Esophagus muscularis mucosa (tissue), 4 donors: ENCODE measurements at regions not wholly inside any gene's neighbourhood (a gene's known extent, or its start where the extent isn't known, plus 50 kb on each side); places are given as distances from the start of the nearest gene placed in this dataset.

Experiments used
- DNase-seq: peaks from one replicate; pipeline ENCODE4 v3.0.0-alpha.2; 2017; ENCODE audit errors: extremely low spot score
- H3K27ac ChIP-seq, 4 donors: fragments of 200-600 bp; sonication (generic); replicated peaks in 1 of 4; 1 replicate in 3 of 4; 2 replicates in 1 of 4; pipeline ENCODE4 v1.5.1; 2016 to 2019; ENCODE audit warnings: mild to moderate bottlenecking in 1 of 4
- H3K27me3 ChIP-seq, 4 donors: fragments of 200-600 bp; sonication (generic); one replicate each; pipeline versions ENCODE4 v1.5.1 to v1.6.0; 2016 to 2019
- H3K36me3 ChIP-seq, 4 donors: fragments of 200-600 bp; sonication (generic); one replicate each; pipeline ENCODE4 v1.5.1; 2016 to 2019
- H3K4me1 ChIP-seq, 4 donors: fragments of 200-600 bp; sonication (generic); one replicate each; pipeline ENCODE4 v1.5.1; 2016 to 2019
- H3K4me3 ChIP-seq, 4 donors: fragments of 200-600 bp; sonication (generic); 1 replicate in 2 of 4; 2 replicates in 2 of 4; pipeline ENCODE4 v1.5.1; 2016 to 2019; ENCODE audit warnings: mild to moderate bottlenecking in 4 of 4, moderate library complexity in 1 of 4
- H3K9me3 ChIP-seq, 4 donors: fragments of 200-600 bp; sonication (generic); 1 replicate in 3 of 4; 2 replicates in 1 of 4; pipeline ENCODE4 v1.5.1; 2016 to 2019
- EP300 ChIP-seq: sonication (generic); formaldehyde crosslinking; IDR thresholded peaks from one replicate; pipeline ENCODE4 v1.6.1; 2017; ENCODE audit warnings: antibody characterized with exemption
- POLR2A ChIP-seq: fragments of 450-650 bp; IDR thresholded peaks from one replicate; pipeline ENCODE4 v1.6.1; 2017; ENCODE audit warnings: antibody characterized with exemption, moderate library complexity, mild to moderate bottlenecking, low read depth
- POLR2AphosphoS5 ChIP-seq, 2 donors: sonication (generic); formaldehyde crosslinking; IDR thresholded peaks; one replicate each; pipeline ENCODE4 v1.6.1; 2017; ENCODE audit warnings: antibody characterized with exemption in 2 of 2
- WGBS: methylation state at CpG from one replicate; pipeline ENCODE4 v1.1.5; 2018; 5-methylcytosine and 5-hydroxymethylcytosine counted together
- intact Hi-C: fragments of 100-400 bp; cut with DNase I; formaldehyde crosslinking; loops from one replicate; pipeline ENCODE4 v1.15.1; 2023
- TF ChIP-seq, protein P1 (sequence below), 3 experiments: fragments of 200-600 bp in 2 of 3; fragments of 450-650 bp in 1 of 3; sonication (generic) in 2 of 3; IDR thresholded peaks; one replicate each; pipeline ENCODE4 v1.5.1; 2017 to 2019; ENCODE audit warnings: antibody characterized with exemption in 3 of 3, mild to moderate bottlenecking in 2 of 3, moderate library complexity in 1 of 3

DNA sequence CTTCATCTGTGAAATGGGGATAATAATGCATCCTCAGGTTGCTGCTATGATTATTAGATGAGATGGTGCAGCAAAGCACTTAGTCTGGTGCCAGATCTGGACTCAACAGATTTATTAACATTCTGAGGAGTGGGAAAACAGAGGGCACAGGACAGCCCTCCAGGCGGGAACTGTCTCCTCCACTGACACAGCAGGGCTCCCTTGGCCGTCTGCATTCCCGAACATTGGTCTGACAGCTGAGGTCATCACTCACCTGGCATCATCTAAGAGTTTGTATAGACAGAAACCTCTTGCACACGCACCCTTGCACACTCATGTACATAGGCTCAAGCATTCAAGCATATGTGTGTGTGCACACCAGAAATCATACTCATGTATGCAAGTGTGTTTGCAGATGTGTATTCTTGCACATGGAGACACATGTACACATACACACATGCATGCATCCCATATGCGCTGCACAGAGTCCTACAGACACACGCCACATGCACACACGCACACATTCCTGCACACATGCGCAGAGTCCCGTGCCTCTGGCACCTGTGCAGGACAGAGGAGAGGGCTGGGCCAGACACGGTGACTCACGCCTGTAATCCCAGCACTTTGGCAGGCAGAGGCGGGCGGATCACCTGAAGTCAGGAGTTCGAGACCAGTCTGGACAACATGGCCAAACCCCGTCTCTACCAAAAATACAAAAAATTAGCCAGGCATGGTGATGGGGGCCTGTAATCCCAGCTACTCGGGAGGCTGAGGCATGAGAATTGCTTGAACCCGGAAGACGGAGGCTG lies 173.3 kb upstream of the GLI2 start:
- TF ChIP-seq POLR2A: no peak
- TF ChIP-seq, protein P1, sequence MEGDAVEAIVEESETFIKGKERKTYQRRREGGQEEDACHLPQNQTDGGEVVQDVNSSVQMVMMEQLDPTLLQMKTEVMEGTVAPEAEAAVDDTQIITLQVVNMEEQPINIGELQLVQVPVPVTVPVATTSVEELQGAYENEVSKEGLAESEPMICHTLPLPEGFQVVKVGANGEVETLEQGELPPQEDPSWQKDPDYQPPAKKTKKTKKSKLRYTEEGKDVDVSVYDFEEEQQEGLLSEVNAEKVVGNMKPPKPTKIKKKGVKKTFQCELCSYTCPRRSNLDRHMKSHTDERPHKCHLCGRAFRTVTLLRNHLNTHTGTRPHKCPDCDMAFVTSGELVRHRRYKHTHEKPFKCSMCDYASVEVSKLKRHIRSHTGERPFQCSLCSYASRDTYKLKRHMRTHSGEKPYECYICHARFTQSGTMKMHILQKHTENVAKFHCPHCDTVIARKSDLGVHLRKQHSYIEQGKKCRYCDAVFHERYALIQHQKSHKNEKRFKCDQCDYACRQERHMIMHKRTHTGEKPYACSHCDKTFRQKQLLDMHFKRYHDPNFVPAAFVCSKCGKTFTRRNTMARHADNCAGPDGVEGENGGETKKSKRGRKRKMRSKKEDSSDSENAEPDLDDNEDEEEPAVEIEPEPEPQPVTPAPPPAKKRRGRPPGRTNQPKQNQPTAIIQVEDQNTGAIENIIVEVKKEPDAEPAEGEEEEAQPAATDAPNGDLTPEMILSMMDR (IDR thresholded peaks at IDR 0.05): no peak
- no peak for TF ChIP-seq EP300
- TF ChIP-seq POLR2AphosphoS5 (IDR thresholded peaks at IDR 0.05): no peak
- intact Hi-C loops: no loop called here
- Histone ChIP-seq H3K27me3 (no peaks in the 10 kb centered on the region), H3K36me3 (no peaks in the 10 kb centered on the region), H3K4me3 (no peak overlapping the region), H3K4me1 (peaks cover 19 to 29% (median 26%) of the 10 kb centered on the region in 4 donors), H3K27ac (no peak overlapping the region), H3K9me3 (no peaks in the 10 kb centered on the region)
- no peak for DNase-seq
- WGBS: 95% methylated on average over 11 of the region's 18 CpGs

DNA sequence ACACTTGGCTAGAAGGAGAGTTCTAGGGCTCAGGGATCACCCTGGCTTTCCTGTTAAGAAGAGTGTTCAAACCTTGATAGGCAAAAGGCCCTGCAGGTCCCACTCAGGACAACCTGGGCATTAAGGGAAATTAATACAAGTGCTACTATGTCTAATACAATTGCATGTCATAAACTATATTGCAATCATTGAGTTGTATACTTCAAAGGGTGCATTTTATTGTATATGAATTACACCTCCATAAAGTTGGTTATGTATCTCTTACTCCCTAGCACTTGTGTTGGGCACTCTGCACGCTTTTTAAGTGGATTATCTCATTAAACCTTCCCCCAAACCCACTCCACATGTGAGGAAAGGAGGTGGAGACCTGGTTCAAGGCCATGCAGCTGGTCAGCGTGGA lies 172.1 kb upstream of the GLI2 start:
- no peak for DNase-seq
- Histone ChIP-seq H3K4me1 (peaks cover 19 to 41% (median 35%) of the 10 kb centered on the region in 4 donors), H3K27me3 (no peaks in the 10 kb centered on the region), H3K36me3 (no peaks in the 10 kb centered on the region), H3K27ac (no peak overlapping the region), H3K9me3 (no peaks in the 10 kb centered on the region), H3K4me3 (no peak overlapping the region)
- TF ChIP-seq POLR2A (no peak), POLR2AphosphoS5 (IDR thresholded peaks at IDR 0.05) (no peak), EP300 (no peak)
- TF ChIP-seq, protein P1 (IDR thresholded peaks at IDR 0.05): no peak
- 94% methylated on average over 2 of the region's 2 CpGs for WGBS
- intact Hi-C loops: no loop called here

DNA sequence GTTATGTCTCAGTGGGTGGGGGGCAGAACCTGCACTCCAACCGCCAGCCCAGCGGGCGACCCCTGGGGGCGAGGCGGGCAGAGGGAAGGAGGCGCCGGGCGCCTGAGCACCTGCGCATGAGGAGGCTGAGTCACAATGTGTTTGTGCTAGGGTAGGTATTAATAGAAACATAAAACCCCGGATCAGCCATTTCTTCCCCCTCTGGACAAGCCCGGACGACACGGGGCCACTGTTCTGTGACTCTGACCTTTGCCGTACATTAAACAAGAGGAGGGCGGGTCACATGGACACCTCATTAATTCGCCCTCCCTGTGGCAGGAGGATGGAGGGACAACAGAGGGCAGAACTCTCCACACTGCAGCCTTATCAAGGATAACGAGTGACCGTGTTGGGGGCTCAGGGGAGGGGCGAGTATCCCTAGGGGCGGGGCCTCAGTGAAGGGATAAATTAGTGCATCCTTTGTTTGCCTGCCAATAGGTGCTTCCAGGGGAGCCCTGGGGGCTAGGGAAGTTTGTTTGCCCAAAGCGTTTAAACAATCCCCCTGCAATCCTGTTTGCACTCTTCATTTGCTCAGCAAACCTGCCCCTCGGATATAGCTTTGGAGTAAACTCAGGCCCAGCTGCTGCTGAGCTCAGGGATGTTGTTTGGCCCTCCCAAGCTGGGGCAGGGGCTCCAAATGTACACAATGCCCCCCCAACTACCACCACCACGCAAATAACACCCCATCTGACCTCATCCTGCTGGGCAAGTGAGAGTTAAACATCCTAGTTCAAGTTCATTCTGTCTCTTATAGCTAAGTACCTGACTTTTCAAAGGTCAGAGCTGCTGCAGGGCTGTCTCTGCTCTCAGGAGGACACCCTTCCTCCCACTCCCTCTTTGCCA lies 171.2 kb upstream of the GLI2 start:
- TF ChIP-seq POLR2AphosphoS5 (IDR thresholded peaks at IDR 0.05): no peak
- TF ChIP-seq, protein P1 (IDR thresholded peaks at IDR 0.05): no peak
- no peak for TF ChIP-seq EP300
- TF ChIP-seq POLR2A: no peak
- no peaks in the 10 kb centered on the region for H3K27me3 ChIP-seq
- H3K4me1 ChIP-seq: peaks cover 19 to 44% (median 37%) of the 10 kb centered on the region in 4 donors
- no peak overlapping the region for H3K27ac ChIP-seq
- H3K4me3 ChIP-seq: no peak overlapping the region
- 65% methylated on average over 15 of the region's 23 CpGs for WGBS
- DNase-seq: no peak
- no peaks in the 10 kb centered on the region for H3K36me3 ChIP-seq
- H3K9me3 ChIP-seq: no peaks in the 10 kb centered on the region
- intact Hi-C loops: no loop called here

DNA sequence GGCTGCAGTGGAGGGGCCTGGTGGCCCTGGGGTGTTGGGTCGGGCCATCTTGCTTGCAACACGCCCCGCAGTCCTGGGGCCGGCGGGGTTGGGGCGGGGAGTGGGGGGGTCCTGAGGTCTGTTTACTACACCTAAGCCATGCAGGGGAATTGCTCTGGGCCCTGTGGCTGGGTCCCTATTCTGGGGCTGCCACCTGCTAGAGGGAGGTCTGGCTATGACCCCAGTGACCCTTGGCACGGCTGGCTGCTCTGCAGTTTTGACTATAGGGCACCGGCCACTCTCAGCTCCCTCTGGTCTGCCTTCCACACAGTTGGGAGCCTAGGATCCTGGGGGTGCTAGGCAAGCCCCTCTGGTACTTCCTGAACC lies 170.6 kb upstream of the GLI2 start:
- 100% methylated on average over 2 of the region's 8 CpGs for WGBS
- intact Hi-C loops: no loop called here
- no peak for TF ChIP-seq EP300
- TF ChIP-seq, protein P1 (IDR thresholded peaks at IDR 0.05): no peak
- no peak for TF ChIP-seq POLR2A
- TF ChIP-seq POLR2AphosphoS5 (IDR thresholded peaks at IDR 0.05): no peak
- Histone ChIP-seq H3K27ac (no peak overlapping the region), H3K4me3 (no peak overlapping the region), H3K9me3 (no peaks in the 10 kb centered on the region), H3K27me3 (no peaks in the 10 kb centered on the region), H3K36me3 (no peaks in the 10 kb centered on the region), H3K4me1 (peaks cover 19 to 44% (median 37%) of the 10 kb centered on the region in 4 donors)
- no peak for DNase-seq
